B cell (primary cell): ENCODE measurements at regions not wholly inside any gene's neighbourhood (a gene's known extent, or its start where the extent isn't known, plus 50 kb on each side); places are given as distances from the start of the nearest gene placed in this dataset.

Experiments used
- CTCF ChIP-seq: fragments of 200-600 bp; IDR thresholded peaks from one replicate; pipeline ENCODE4 v1.8.0; 2022; ENCODE audit warnings: antibody characterized with exemption, mild to moderate bottlenecking
- EZH2 ChIP-seq: IDR thresholded peaks from 2 replicates; pipeline ENCODE4 v1.6.1; 2012; ENCODE audit warnings: borderline replicate concordance, low read depth, mild to moderate bottlenecking, moderate library complexity, low read length; ENCODE audit not compliant: insufficient read depth, poor library complexity, severe bottlenecking

- TF ChIP-seq CTCF (no peak), EZH2 (no peak)
These were observed 422.9 kb downstream of the SETD4 start for GRCh38 chr21:35637431-35637830.
